ENCODE measurements at regions not wholly inside any gene's neighbourhood (a gene's known extent, or its start where the extent isn't known, plus 50 kb on each side); places are given as distances from the start of the nearest gene placed in this dataset.

DNA sequence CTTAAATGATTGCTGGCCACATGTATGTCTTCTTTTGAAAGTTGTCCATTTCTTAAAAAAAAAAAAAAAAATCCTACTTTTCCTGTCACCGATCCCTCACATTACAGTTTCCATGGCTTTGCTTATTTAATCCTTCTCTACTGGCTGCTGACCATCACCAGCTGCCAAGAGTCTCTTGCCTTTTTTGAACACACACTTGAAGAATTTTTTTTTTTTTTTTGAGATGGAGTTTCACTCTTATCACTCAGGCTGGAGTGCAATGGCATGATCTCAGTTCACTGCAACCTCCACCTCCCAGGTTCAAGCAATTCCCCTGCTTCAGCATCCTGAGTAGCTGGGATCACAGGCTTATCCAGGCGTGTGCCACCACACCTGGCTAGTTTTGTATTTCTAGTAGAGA lies 134.0 kb downstream of the ANXA5 start:
- Histone ChIP-seq H2AFZ (no peak overlapping the region), H3K79me2 (ENCODE audit: insufficient read depth) (no peaks in the 10 kb centered on the region), H3K9me2 (ENCODE audit: insufficient read depth) (no peaks in the 10 kb centered on the region), H3K4me2 (ENCODE audit: unreplicated experiment) (no peak overlapping the region), H3K9me3 (ENCODE audit: low read depth) (no peaks in the 10 kb centered on the region), H3K27ac (no peak overlapping the region), H4K20me1 (ENCODE audit: insufficient read depth) (no peaks in the 10 kb centered on the region; the same call in 1 of the 2 replicates), H3K4me3 (no peak overlapping the region), H3K4me1 (ENCODE audit: insufficient read depth) (no peaks in the 10 kb centered on the region), H3K9ac (no peak overlapping the region), H3K36me3 (ENCODE audit: low read depth) (no peaks in the 10 kb centered on the region), H3K27me3 (replicated peaks; ENCODE audit: insufficient read depth) (peaks cover 12% of the 10 kb centered on the region), H3F3A (ENCODE audit: insufficient read depth) (no peaks in the 10 kb centered on the region)
- in situ Hi-C loops (cut with MboI) = no loop called here
- TF ChIP-seq EZH2phosphoT487 (IDR thresholded peaks at IDR 0.05; ENCODE audit: insufficient read depth, low read depth) (no peak), EZH2 (IDR thresholded peaks at IDR 0.05; ENCODE audit: insufficient read depth, poor library complexity, severe bottlenecking) (no peak)
- DNase-seq = no peak
- 21 to 28% methylated on average over 2 of the region's 2 CpGs for WGBS, 2 experiments (ENCODE audit: low coverage in 1 of 2, low lambda C conversion rate in 2 of 2, missing lambda C conversion rate in 2 of 2)

DNA sequence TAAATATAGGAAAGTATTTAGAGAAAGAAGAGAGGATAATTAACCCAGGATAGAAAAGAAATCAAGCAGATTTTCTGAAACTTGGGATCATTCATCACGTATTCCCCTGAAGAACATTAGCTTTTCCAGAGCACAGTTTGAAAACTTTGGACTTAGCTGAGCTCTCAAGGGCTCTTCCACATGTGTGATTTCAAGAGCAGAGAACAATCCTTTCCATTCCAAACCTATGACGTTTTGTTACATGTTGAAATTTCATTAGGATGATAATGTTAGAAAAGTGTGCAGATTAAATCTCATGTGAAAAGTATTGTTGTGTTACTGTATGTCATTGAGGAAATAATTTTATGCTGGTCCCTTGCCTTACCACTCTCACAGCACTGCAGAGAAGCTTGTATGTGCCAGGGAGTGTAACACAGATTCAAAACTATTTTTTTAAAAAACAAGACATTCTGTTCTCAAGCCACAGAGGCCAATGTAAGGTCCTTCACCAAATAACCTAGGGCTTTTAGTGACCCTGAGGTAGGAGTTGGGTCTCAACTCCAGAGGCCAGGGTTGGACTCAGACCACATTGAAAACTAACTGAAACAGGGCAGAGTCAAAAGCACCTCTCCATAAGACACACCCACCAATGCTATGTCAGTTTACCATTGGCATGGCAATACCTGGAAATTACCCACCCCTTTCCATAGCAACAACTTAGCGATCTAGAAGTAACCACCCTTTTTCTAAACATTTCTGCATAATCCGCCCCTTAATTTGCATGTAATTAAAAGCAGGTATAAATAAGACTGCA lies 141.3 kb downstream of the ANXA5 start:
- DNase-seq = peak; percentile 34
- 18 to 19% methylated on average over 4 of the region's 4 CpGs for WGBS, 2 experiments (ENCODE audit: low coverage in 1 of 2, low lambda C conversion rate in 2 of 2, missing lambda C conversion rate in 2 of 2)
- H3K9ac ChIP-seq = no peak overlapping the region

DNA sequence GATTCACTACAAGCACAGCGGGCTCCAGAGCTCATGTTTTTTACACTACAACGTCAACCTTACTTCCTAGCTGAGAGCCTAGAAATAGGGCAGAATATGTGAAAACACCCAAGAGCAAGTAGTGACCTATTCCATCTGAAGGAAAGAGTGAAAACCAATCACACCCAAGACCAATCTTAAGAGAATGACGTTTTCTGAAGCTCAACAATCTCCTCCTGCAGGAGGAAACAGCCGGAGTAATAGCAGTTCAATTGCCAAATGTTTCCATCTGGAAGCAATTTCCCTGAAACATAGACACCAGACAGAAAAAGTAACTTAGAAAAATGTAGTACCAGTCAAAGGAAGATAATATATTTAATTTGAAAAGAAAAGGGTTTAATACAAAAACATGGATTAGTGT lies 142.4 kb downstream of the ANXA5 start:
- H3K4me3 ChIP-seq = no peak overlapping the region
- H3K79me2 ChIP-seq (ENCODE audit: insufficient read depth) = no peaks in the 10 kb centered on the region
- no peak overlapping the region for H3K9ac ChIP-seq
- 13 to 19% methylated on average over 4 of the region's 4 CpGs for WGBS, 2 experiments (ENCODE audit: low coverage in 1 of 2, low lambda C conversion rate in 2 of 2, missing lambda C conversion rate in 2 of 2)
- no peaks in the 10 kb centered on the region for H4K20me1 ChIP-seq (ENCODE audit: insufficient read depth)
- no peaks in the 10 kb centered on the region for H3K36me3 ChIP-seq (ENCODE audit: low read depth)
- no peak for TF ChIP-seq EZH2 (IDR thresholded peaks at IDR 0.05; ENCODE audit: insufficient read depth, poor library complexity, severe bottlenecking)
- TF ChIP-seq EZH2phosphoT487 (IDR thresholded peaks at IDR 0.05; ENCODE audit: insufficient read depth, low read depth) = no peak
- in situ Hi-C loops (cut with MboI) = no loop called here
- H3K4me1 ChIP-seq (ENCODE audit: insufficient read depth) = no peaks in the 10 kb centered on the region
- no peak overlapping the region for H3K27ac ChIP-seq
- H3K4me2 ChIP-seq (ENCODE audit: unreplicated experiment) = no peak overlapping the region
- H3K9me3 ChIP-seq (ENCODE audit: low read depth) = no peaks in the 10 kb centered on the region
- H3F3A ChIP-seq (ENCODE audit: insufficient read depth) = no peaks in the 10 kb centered on the region
- H3K27me3 ChIP-seq (replicated peaks; ENCODE audit: insufficient read depth) = peaks cover 26% of the 10 kb centered on the region
- no peaks in the 10 kb centered on the region for H3K9me2 ChIP-seq (ENCODE audit: insufficient read depth)
- peak; percentile 53 for DNase-seq
- no peak overlapping the region for H2AFZ ChIP-seq

More for the DNA sequence above, 141.3 kb downstream of the ANXA5 start:
- in situ Hi-C loops (cut with MboI) = no loop called here
- Histone ChIP-seq H4K20me1 (ENCODE audit: insufficient read depth) (no peaks in the 10 kb centered on the region; the same call in 1 of the 2 replicates), H3K36me3 (ENCODE audit: low read depth) (no peaks in the 10 kb centered on the region), H3K79me2 (ENCODE audit: insufficient read depth) (no peaks in the 10 kb centered on the region), H3K4me2 (ENCODE audit: unreplicated experiment) (no peak overlapping the region), H3K4me3 (no peak overlapping the region), H3F3A (ENCODE audit: insufficient read depth) (no peaks in the 10 kb centered on the region), H3K27me3 (replicated peaks; ENCODE audit: insufficient read depth) (peaks cover 26% of the 10 kb centered on the region), H2AFZ (no peak overlapping the region), H3K9me3 (ENCODE audit: low read depth) (no peaks in the 10 kb centered on the region), H3K27ac (no peak overlapping the region), H3K4me1 (ENCODE audit: insufficient read depth) (no peaks in the 10 kb centered on the region), H3K9me2 (ENCODE audit: insufficient read depth) (no peaks in the 10 kb centered on the region)
- TF ChIP-seq EZH2 (IDR thresholded peaks at IDR 0.05; ENCODE audit: insufficient read depth, poor library complexity, severe bottlenecking) = no peak

DNA sequence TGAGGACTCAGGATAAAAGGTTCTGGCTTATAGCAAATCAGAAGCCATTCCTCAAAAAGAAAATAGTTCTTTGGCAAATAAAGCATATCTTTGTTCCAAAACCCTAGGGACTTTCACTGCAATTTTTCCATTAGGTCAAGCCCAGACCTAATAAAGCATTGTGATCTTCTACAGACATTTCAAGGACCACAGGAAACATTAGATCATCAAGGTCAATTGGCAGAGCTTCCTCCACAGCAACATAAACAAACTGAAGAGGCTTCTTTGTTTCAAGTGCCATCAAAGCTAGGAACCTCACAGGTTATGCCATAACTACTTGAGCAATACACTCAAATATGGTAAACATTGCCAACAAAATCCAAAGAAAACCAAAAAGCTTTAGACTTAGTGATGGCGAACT lies 144.9 kb downstream of the ANXA5 start:
- no peak overlapping the region for H3K27ac ChIP-seq
- H3K4me3 ChIP-seq = no peak overlapping the region
- H3K9me2 ChIP-seq (ENCODE audit: insufficient read depth) = no peaks in the 10 kb centered on the region
- H3K79me2 ChIP-seq (ENCODE audit: insufficient read depth) = no peaks in the 10 kb centered on the region
- no peak for DNase-seq
- H3K9me3 ChIP-seq (ENCODE audit: low read depth) = no peaks in the 10 kb centered on the region
- H3K4me2 ChIP-seq (ENCODE audit: unreplicated experiment) = no peak overlapping the region
- H4K20me1 ChIP-seq (ENCODE audit: insufficient read depth) = no peaks in the 10 kb centered on the region
- peaks cover 12% of the 10 kb centered on the region; the same call in 1 of the 2 replicates for H3K27me3 ChIP-seq (replicated peaks; ENCODE audit: insufficient read depth)
- no peak overlapping the region for H2AFZ ChIP-seq
- in situ Hi-C loops (cut with MboI) = no loop called here
- H3F3A ChIP-seq (ENCODE audit: insufficient read depth) = no peaks in the 10 kb centered on the region
- no peaks in the 10 kb centered on the region for H3K36me3 ChIP-seq (ENCODE audit: low read depth)
- H3K9ac ChIP-seq = no peak overlapping the region
- no peak for TF ChIP-seq EZH2 (IDR thresholded peaks at IDR 0.05; ENCODE audit: insufficient read depth, poor library complexity, severe bottlenecking)
- TF ChIP-seq EZH2phosphoT487 (IDR thresholded peaks at IDR 0.05; ENCODE audit: insufficient read depth, low read depth) = no peak
- no peaks in the 10 kb centered on the region for H3K4me1 ChIP-seq (ENCODE audit: insufficient read depth)
- WGBS, 2 experiments (ENCODE audit: low coverage in 1 of 2, low lambda C conversion rate in 2 of 2, missing lambda C conversion rate in 2 of 2) = 13 to 24% methylated on average over 1 of the region's 1 CpG

Data from GM23248 (cell line).